SU-DHL-6 (cell line): ENCODE measurements at regions not wholly inside any gene's neighbourhood (a gene's known extent, or its start where the extent isn't known, plus 50 kb on each side); places are given as distances from the start of the nearest gene placed in this dataset.
"Not testable (repeated sequence)": the region's sequence is repeated elsewhere in the genome, so short reads cannot be mapped to it uniquely, and the experiment has no call there.

Source experiments
- H2AFZ ChIP-seq: fragments of 200-600 bp; sonication (generic); 2 replicates; pipeline ENCODE4 v1.6.1; 2014; ENCODE audit warnings: low read depth, mild to moderate bottlenecking, moderate library complexity, mixed read lengths, antibody characterized with exemption, low read length; ENCODE audit not compliant: severe bottlenecking
- H3F3A ChIP-seq: fragments of 200-600 bp; shearing (Covaris generic); 2 replicates; pipeline ENCODE4 v1.6.0; 2016; ENCODE audit warnings: antibody characterized with exemption, mild to moderate bottlenecking; ENCODE audit not compliant: insufficient read depth
- H3K27ac ChIP-seq: fragments of 200-600 bp; sonication (generic); 2 replicates; pipeline ENCODE4 v1.5.1; 2016; ENCODE audit warnings: low read depth, mild to moderate bottlenecking, low read length, moderate library complexity, mixed read lengths
- H3K27me3 ChIP-seq: fragments of 200-600 bp; sonication (generic), shearing (Covaris generic); 2 replicates; pipeline ENCODE4 v1.6.0; 2014; ENCODE audit warnings: mild to moderate bottlenecking, low read length
- H3K36me3 ChIP-seq: fragments of 200-600 bp; sonication (generic); 2 replicates; pipeline ENCODE4 v1.6.1; 2014; ENCODE audit warnings: mild to moderate bottlenecking, low read length, mixed read lengths
- H3K4me2 ChIP-seq: fragments of 300-600, 200-600 bp; shearing (Covaris generic), sonication (generic); 2 replicates; pipeline ENCODE4 v1.6.0; 2014; ENCODE audit warnings: low read length, low read depth, mild to moderate bottlenecking; ENCODE audit not compliant: poor library complexity, severe bottlenecking
- H3K4me3 ChIP-seq: fragments of 200-600 bp; sonication (generic); 2 replicates; pipeline ENCODE4 v1.5.1; 2014; ENCODE audit warnings: antibody characterized with exemption, low read length, mild to moderate bottlenecking, mixed read lengths; ENCODE audit not compliant: insufficient read depth, poor library complexity, severe bottlenecking
- H3K79me2 ChIP-seq: fragments of 200-600 bp; sonication (generic); 2 replicates; pipeline ENCODE4 v1.6.1; 2014; ENCODE audit warnings: mild to moderate bottlenecking, low read length, moderate library complexity; ENCODE audit not compliant: insufficient read depth
- H3K9ac ChIP-seq: fragments of 200-600 bp; sonication (generic); 2 replicates; pipeline ENCODE4 v1.7.0; 2014; ENCODE audit warnings: mild to moderate bottlenecking, low read length
- H3K9me2 ChIP-seq: fragments of 200-600 bp; sonication (generic); replicated peaks from 2 replicates; pipeline ENCODE4 v1.6.1; 2014; ENCODE audit warnings: low read length; ENCODE audit not compliant: insufficient read depth
- H3K9me3 ChIP-seq: fragments of 200-600 bp; sonication (generic); 2 replicates; pipeline ENCODE4 v1.6.1; 2014; ENCODE audit warnings: low read length, mixed read lengths; ENCODE audit not compliant: insufficient read depth
- H4K20me1 ChIP-seq: fragments of 200-600 bp; sonication (generic); 2 replicates; pipeline ENCODE4 v1.6.1; 2014; ENCODE audit warnings: low read depth, mild to moderate bottlenecking, antibody characterized with exemption, low read length, moderate library complexity, mixed read lengths
- CTCF ChIP-seq: fragments of 200-600 bp; sonication (generic); IDR thresholded peaks from one replicate; pipeline ENCODE4 v1.5.1; 2017; ENCODE audit warnings: antibody characterized with exemption, mild to moderate bottlenecking, low read length, moderate library complexity; ENCODE audit not compliant: insufficient read depth, poor library complexity, severe bottlenecking
- EZH2phosphoT487 ChIP-seq: fragments of 200-600 bp; sonication (generic), shearing (Covaris generic); conservative IDR thresholded peaks from 2 replicates; pipeline ENCODE4 v1.6.1; 2018; ENCODE audit warnings: mild to moderate bottlenecking, antibody characterized with exemption, low read length, moderate library complexity, mixed read lengths

- no peak overlapping the region for H3K9ac ChIP-seq
- H3K4me3 ChIP-seq, result no peak overlapping the region
- no peaks in the 10 kb centered on the region for H3F3A ChIP-seq
- H4K20me1 ChIP-seq, result no peaks in the 10 kb centered on the region
- no peaks in the 10 kb centered on the region for H3K9me2 ChIP-seq
- H2AFZ ChIP-seq, result no peak overlapping the region
- no peaks in the 10 kb centered on the region for H3K36me3 ChIP-seq
- no peaks in the 10 kb centered on the region for H3K27me3 ChIP-seq
- no peak overlapping the region for H3K27ac ChIP-seq
- H3K4me2 ChIP-seq, result no peak overlapping the region
- TF ChIP-seq CTCF, result no peak
- no peak for TF ChIP-seq EZH2phosphoT487
- no peaks in the 10 kb centered on the region for H3K79me2 ChIP-seq
- no peaks in the 10 kb centered on the region for H3K9me3 ChIP-seq
Observed at GRCh38 chr15:69615736-69616135, 163.1 kb downstream of the RPLP1 start.

- H3K9me2 ChIP-seq, result no peaks in the 10 kb centered on the region
- no peaks in the 10 kb centered on the region for H4K20me1 ChIP-seq
- no peaks in the 10 kb centered on the region for H3K36me3 ChIP-seq
- no peak overlapping the region for H3K4me3 ChIP-seq
- H3K79me2 ChIP-seq, result no peaks in the 10 kb centered on the region
- no peaks in the 10 kb centered on the region for H3K27me3 ChIP-seq
- H3K27ac ChIP-seq, result no peak overlapping the region
- H2AFZ ChIP-seq, result no peak overlapping the region
- no peaks in the 10 kb centered on the region for H3F3A ChIP-seq
- H3K4me2 ChIP-seq, result no peak overlapping the region
- no peak overlapping the region for H3K9ac ChIP-seq
- TF ChIP-seq EZH2phosphoT487 (no peak), CTCF (no peak)
- H3K9me3 ChIP-seq, result no peaks in the 10 kb centered on the region
Observed at GRCh38 chr15:69616558-69616957, 163.9 kb downstream of the RPLP1 start.

- not testable (repeated sequence) for H3K9me2 ChIP-seq, H3K9ac ChIP-seq
Observed at GRCh38 chr15:69617144-69617543, 164.5 kb downstream of the RPLP1 start.

GRCh38 chr15:69623392-69624154, 171.0 kb downstream of the RPLP1 start:
- no peak overlapping the region for H3K4me2 ChIP-seq
- no peaks in the 10 kb centered on the region for H3K9me3 ChIP-seq
- no peak overlapping the region for H3K27ac ChIP-seq
- H4K20me1 ChIP-seq, result no peaks in the 10 kb centered on the region
- no peaks in the 10 kb centered on the region for H3K9me2 ChIP-seq
- no peak overlapping the region for H3K4me3 ChIP-seq
- H3K36me3 ChIP-seq, result no peaks in the 10 kb centered on the region
- H3K27me3 ChIP-seq, result no peaks in the 10 kb centered on the region
- H3F3A ChIP-seq, result no peaks in the 10 kb centered on the region
- TF ChIP-seq CTCF (no peak), EZH2phosphoT487 (no peak)
- H3K9ac ChIP-seq, result no peak overlapping the region
- no peaks in the 10 kb centered on the region for H3K79me2 ChIP-seq
- no peak overlapping the region for H2AFZ ChIP-seq

More at GRCh38 chr15:69617144-69617543, 164.5 kb downstream of the RPLP1 start:
- not testable (repeated sequence) for H3K27ac ChIP-seq, H2AFZ ChIP-seq, H3K79me2 ChIP-seq, H3K4me2 ChIP-seq, H3K4me3 ChIP-seq, H3F3A ChIP-seq, H3K36me3 ChIP-seq, H3K27me3 ChIP-seq, H3K9me3 ChIP-seq, H4K20me1 ChIP-seq
